ENCODE measurements at regions not wholly inside any gene's neighbourhood (a gene's known extent, or its start where the extent isn't known, plus 50 kb on each side); places are given as distances from the start of the nearest gene placed in this dataset.

- TF ChIP-seq RARG (CRISPR knock-in tag; IDR thresholded peaks at IDR 0.05; ENCODE audit: low read depth), result no peak
- TF ChIP-seq, protein P1, sequence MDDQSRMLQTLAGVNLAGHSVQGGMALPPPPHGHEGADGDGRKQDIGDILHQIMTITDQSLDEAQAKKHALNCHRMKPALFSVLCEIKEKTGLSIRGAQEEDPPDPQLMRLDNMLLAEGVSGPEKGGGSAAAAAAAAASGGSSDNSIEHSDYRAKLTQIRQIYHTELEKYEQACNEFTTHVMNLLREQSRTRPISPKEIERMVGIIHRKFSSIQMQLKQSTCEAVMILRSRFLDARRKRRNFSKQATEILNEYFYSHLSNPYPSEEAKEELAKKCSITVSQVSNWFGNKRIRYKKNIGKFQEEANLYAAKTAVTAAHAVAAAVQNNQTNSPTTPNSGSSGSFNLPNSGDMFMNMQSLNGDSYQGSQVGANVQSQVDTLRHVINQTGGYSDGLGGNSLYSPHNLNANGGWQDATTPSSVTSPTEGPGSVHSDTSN (CRISPR knock-in tag; IDR thresholded peaks at IDR 0.05; ENCODE audit: borderline replicate concordance), result no peak
- TF ChIP-seq HHEX (CRISPR knock-in tag; IDR thresholded peaks at IDR 0.05), result no peak
- no peak; the same call in 1 of the 2 replicates for TF ChIP-seq ZNF235 (CRISPR knock-in tag; IDR thresholded peaks at IDR 0.05; ENCODE audit: borderline replicate concordance)
- TF ChIP-seq EED (CRISPR knock-in tag; IDR thresholded peaks at IDR 0.05), result no peak
- TF ChIP-seq ZNF713 (CRISPR knock-in tag; IDR thresholded peaks at IDR 0.05), result no peak
- TF ChIP-seq RXRA (CRISPR knock-in tag; IDR thresholded peaks at IDR 0.05), result peak; percentile 96
- TF ChIP-seq HNRNPUL1 (IDR thresholded peaks at IDR 0.05; ENCODE audit: low read depth, low read length), result no peak
- peak; percentile 46; the same call in 1 of the 2 replicates for TF ChIP-seq ISL2 (CRISPR knock-in tag; IDR thresholded peaks at IDR 0.05)
- peak; percentile 100 for TF ChIP-seq ZBTB26 (CRISPR knock-in tag; IDR thresholded peaks at IDR 0.05; ENCODE audit: borderline replicate concordance)
- no peak for TF ChIP-seq ZNF550 (CRISPR knock-in tag; IDR thresholded peaks at IDR 0.05; ENCODE audit: borderline replicate concordance)
- TF ChIP-seq PITX1 (CRISPR knock-in tag; IDR thresholded peaks at IDR 0.05), result no peak; the same call in 1 of the 2 replicates
- 0 out of 2 replicates have a peak, but pooled peaks have one; percentile 36 for TF ChIP-seq POGZ (CRISPR knock-in tag; IDR thresholded peaks at IDR 0.05)
- TF ChIP-seq ZNF260 (CRISPR knock-in tag; IDR thresholded peaks at IDR 0.05; ENCODE audit: borderline replicate concordance, low read depth), result no peak
- TF ChIP-seq YEATS2 (CRISPR knock-in tag; IDR thresholded peaks at IDR 0.05; ENCODE audit: borderline replicate concordance), result peak; percentile 61; the same call in 1 of the 2 replicates
- TF ChIP-seq ZNF382 (CRISPR knock-in tag; IDR thresholded peaks at IDR 0.05; ENCODE audit: borderline replicate concordance), result no peak
- TF ChIP-seq ZNF383 (CRISPR knock-in tag; IDR thresholded peaks at IDR 0.05; ENCODE audit: borderline replicate concordance), result no peak
- no peak; the same call in 1 of the 2 replicates for TF ChIP-seq HMG20B (CRISPR knock-in tag; conservative IDR thresholded peaks at IDR 0.05)
- no peak for TF ChIP-seq ZNF430 (CRISPR knock-in tag; IDR thresholded peaks at IDR 0.05)
- no peak for TF ChIP-seq SYNCRIP (IDR thresholded peaks at IDR 0.05; ENCODE audit: insufficient read depth, low read depth, low read length)
- TF ChIP-seq ZSCAN21 (CRISPR knock-in tag; IDR thresholded peaks at IDR 0.05; ENCODE audit: borderline replicate concordance), result no peak; the same call in 1 of the 2 replicates
- no peak for TF ChIP-seq MBD4 (IDR thresholded peaks at IDR 0.05; ENCODE audit: borderline replicate concordance, low read length)
- TF ChIP-seq TARDBP (CRISPR knock-in tag; IDR thresholded peaks at IDR 0.05), result no peak
- TF ChIP-seq ZNF326 (CRISPR knock-in tag; IDR thresholded peaks at IDR 0.05; ENCODE audit: borderline replicate concordance), result no peak
- peak; percentile 54; the same call in 1 of the 2 replicates for TF ChIP-seq ZNF670 (CRISPR knock-in tag; IDR thresholded peaks at IDR 0.05; ENCODE audit: borderline replicate concordance)
Observed at GRCh38 chr17:77429969-77430752, 289.4 kb downstream of the SEC14L1 start (continued).

Measured in HepG2 (cell line).